ENCODE measurements at regions not wholly inside any gene's neighbourhood (a gene's known extent, or its start where the extent isn't known, plus 50 kb on each side); places are given as distances from the start of the nearest gene placed in this dataset.

DNA sequence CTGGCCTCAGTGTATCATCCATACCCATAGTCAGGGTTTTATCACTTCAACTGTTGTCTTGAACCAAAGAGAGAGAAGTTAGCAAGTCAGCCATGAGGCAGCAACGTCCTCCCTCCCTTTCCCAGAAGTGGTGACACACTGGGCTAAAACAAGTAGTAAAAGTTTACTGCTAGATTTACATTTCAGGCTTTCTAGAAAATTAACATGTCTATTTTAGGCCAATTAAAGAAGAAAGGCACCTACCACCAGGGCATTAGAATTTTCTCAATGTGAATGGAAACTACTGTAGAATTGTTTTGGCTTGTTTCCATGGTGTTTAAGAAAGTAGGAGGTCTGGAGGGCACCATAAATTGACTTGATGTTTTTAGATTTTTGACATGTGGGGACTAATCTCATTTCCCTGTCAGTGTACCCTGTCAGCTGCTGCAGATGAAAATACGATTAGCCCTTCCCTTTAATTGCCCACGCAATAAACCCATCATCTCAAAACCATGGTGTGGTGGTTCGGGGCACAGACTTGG is 121.8 kb upstream of the ELL2 start:
- 57 to 82% methylated on average over 4 of the region's 4 CpGs for WGBS, 2 donors (ENCODE audit: low coverage in 1 of 2)
- H3K36me3 ChIP-seq = no peaks in the 10 kb centered on the region
- H3K27me3 ChIP-seq = no peaks in the 10 kb centered on the region
- TF ChIP-seq, protein P1, sequence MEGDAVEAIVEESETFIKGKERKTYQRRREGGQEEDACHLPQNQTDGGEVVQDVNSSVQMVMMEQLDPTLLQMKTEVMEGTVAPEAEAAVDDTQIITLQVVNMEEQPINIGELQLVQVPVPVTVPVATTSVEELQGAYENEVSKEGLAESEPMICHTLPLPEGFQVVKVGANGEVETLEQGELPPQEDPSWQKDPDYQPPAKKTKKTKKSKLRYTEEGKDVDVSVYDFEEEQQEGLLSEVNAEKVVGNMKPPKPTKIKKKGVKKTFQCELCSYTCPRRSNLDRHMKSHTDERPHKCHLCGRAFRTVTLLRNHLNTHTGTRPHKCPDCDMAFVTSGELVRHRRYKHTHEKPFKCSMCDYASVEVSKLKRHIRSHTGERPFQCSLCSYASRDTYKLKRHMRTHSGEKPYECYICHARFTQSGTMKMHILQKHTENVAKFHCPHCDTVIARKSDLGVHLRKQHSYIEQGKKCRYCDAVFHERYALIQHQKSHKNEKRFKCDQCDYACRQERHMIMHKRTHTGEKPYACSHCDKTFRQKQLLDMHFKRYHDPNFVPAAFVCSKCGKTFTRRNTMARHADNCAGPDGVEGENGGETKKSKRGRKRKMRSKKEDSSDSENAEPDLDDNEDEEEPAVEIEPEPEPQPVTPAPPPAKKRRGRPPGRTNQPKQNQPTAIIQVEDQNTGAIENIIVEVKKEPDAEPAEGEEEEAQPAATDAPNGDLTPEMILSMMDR (IDR thresholded peaks at IDR 0.05) = no peak
- TF ChIP-seq POLR2AphosphoS5 (IDR thresholded peaks at IDR 0.05) = no peak
- no peak for TF ChIP-seq EP300 (IDR thresholded peaks at IDR 0.05)
- no peak for TF ChIP-seq POLR2A (IDR thresholded peaks at IDR 0.05)
- H3K4me1 ChIP-seq = no peaks in the 10 kb centered on the region
- ATAC-seq = no peak
- H3K9me3 ChIP-seq = no peaks in the 10 kb centered on the region
- H3K4me3 ChIP-seq = no peak overlapping the region
- no peak overlapping the region for H3K27ac ChIP-seq

DNA sequence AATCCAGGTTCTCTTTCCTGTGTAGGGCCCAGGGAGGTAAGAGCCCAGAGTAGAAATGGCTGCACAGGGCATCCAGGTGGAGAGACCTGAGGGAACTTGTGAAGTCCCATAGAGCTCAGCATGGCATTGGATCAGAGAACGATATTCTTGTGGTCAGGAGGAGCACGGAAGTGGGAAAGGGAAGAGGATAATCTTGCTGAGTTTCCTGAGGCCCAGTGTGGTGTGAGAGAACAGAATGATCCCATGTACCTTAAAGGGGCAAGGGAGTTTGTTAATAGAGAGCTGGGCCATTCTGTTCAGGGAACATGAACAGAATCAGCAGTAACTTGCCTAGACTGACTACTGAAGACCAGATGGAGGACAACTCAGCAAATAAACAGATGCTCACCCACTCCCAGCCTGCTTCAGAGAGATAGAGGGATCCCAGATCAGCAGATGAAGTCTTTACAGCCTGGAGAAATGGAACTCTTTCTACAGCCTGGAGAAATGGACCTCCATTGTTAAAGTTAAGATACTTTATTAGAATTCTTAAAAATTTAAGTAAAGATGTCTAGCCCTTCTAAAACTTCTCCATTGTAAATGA is 119.7 kb upstream of the ELL2 start:
- TF ChIP-seq EP300 (IDR thresholded peaks at IDR 0.05) (no peak), POLR2A (IDR thresholded peaks at IDR 0.05) (no peak), POLR2AphosphoS5 (IDR thresholded peaks at IDR 0.05) (no peak)
- TF ChIP-seq, protein P1 (IDR thresholded peaks at IDR 0.05) = no peak
- H3K27ac ChIP-seq = no peak overlapping the region
- H3K27me3 ChIP-seq = no peaks in the 10 kb centered on the region
- no peaks in the 10 kb centered on the region for H3K4me1 ChIP-seq
- no peaks in the 10 kb centered on the region for H3K36me3 ChIP-seq
- WGBS, 2 donors (ENCODE audit: low coverage in 1 of 2) = 90 to 100% methylated on average over 2 of the region's 2 CpGs
- no peak overlapping the region for H3K4me3 ChIP-seq
- no peaks in the 10 kb centered on the region for H3K9me3 ChIP-seq
- ATAC-seq = no peak

DNA sequence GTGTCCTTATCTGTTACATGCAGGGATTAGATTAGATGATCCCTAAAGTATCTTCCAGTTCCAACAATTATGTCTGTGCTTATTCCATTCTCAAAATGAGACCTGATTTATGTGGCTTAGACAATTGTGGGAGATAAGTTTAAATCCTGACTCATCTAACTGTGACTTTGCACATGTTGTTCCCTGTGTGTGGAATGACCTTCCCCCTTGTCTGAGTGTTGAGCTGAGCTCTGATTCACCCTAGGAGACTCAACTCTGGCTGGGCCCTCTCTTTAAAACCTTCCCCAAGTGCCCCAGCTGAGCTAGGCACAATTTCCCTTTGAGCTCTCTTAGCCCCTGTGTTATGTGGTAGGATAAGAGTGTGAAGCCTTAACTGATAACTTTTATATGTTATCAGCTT is 118.9 kb upstream of the ELL2 start:
- no peaks in the 10 kb centered on the region for H3K9me3 ChIP-seq
- H3K27ac ChIP-seq = no peak overlapping the region
- no peaks in the 10 kb centered on the region for H3K27me3 ChIP-seq
- H3K4me1 ChIP-seq = no peaks in the 10 kb centered on the region
- no peak for TF ChIP-seq EP300 (IDR thresholded peaks at IDR 0.05)
- TF ChIP-seq, protein P1 (IDR thresholded peaks at IDR 0.05) = no peak
- no peak for TF ChIP-seq POLR2AphosphoS5 (IDR thresholded peaks at IDR 0.05)
- no peak for TF ChIP-seq POLR2A (IDR thresholded peaks at IDR 0.05)
- ATAC-seq = no peak
- H3K4me3 ChIP-seq = no peak overlapping the region
- H3K36me3 ChIP-seq = no peaks in the 10 kb centered on the region

DNA sequence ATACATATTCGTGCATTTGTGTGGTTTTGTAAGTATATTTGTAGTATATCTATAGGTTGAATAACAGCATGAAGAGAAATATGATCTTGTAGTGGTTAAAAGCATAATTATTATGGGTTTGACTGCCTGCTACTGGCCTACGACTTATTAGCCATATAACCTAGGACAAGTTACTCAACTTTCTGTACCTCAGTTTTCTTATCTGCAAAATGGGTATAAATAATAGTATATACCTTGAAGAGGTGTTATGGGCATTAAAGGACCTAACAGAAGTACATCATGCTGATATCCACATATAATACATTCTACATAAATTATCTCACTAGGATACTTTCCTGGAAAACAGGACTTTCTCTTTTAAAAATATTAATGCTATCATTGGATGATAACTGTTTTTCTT is 118.3 kb upstream of the ELL2 start:
- WGBS, 2 donors (ENCODE audit: low coverage in 1 of 2) = 74 to 77% methylated on average over 2 of the region's 2 CpGs
- TF ChIP-seq POLR2AphosphoS5 (IDR thresholded peaks at IDR 0.05) (no peak), EP300 (IDR thresholded peaks at IDR 0.05) (no peak)
- TF ChIP-seq, protein P1 (IDR thresholded peaks at IDR 0.05) = no peak

DNA sequence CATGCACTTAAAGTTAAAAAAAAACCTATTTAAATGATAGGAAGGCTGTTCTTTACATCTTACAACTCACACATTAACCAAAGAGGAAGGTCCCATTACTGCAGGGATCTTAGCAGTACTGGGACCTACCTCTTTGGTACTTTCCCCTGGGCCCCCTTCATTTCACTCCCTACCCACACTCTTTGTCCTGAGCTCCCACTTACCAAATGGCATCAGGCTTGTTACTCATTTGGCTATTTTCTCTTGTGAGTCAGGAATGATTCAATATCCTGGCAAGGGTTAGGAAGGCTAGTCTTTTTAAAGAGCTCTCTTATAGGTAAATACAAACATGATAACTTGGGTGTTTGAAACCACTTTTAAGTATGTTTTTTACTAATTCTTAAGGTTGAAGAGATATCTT is 117.4 kb upstream of the ELL2 start:
- peaks cover 0 to 7% (median 0%) of the 10 kb centered on the region in 3 donors for H3K4me1 ChIP-seq
- TF ChIP-seq, protein P1 (IDR thresholded peaks at IDR 0.05) = no peak
- peak; percentile 19 for TF ChIP-seq POLR2AphosphoS5 (IDR thresholded peaks at IDR 0.05)
- H3K4me3 ChIP-seq = no peak overlapping the region
- H3K9me3 ChIP-seq = no peaks in the 10 kb centered on the region
- H3K27me3 ChIP-seq = no peaks in the 10 kb centered on the region
- no peak overlapping the region for H3K27ac ChIP-seq
- no peaks in the 10 kb centered on the region for H3K36me3 ChIP-seq
- ATAC-seq = no peak

More for the DNA sequence above, 118.3 kb upstream of the ELL2 start:
- ATAC-seq = no peak
- Histone ChIP-seq H3K27me3 (no peaks in the 10 kb centered on the region), H3K36me3 (no peaks in the 10 kb centered on the region), H3K4me1 (peaks cover 0 to under 1% (median 0%) of the 10 kb centered on the region in 3 donors), H3K27ac (no peak overlapping the region), H3K9me3 (no peaks in the 10 kb centered on the region), H3K4me3 (no peak overlapping the region)

All from gastroesophageal sphincter (tissue), 4 donors.